ENCODE measurements at regions not wholly inside any gene's neighbourhood (a gene's known extent, or its start where the extent isn't known, plus 50 kb on each side); places are given as distances from the start of the nearest gene placed in this dataset.

- WGBS (ENCODE audit: insufficient coverage) = 100% methylated on average over 2 of the region's 5 CpGs
- ATAC-seq (no peak), DNase-seq (no peak)
- Mint-ChIP-seq H3K4me3 (no peak overlapping the region), H3K9me3 (no peaks in the 10 kb centered on the region), H3K27ac (no peak overlapping the region), H3K4me1 (peaks cover 0 to 13% of the 10 kb centered on the region in 2 donors), H3K36me3 (peaks cover 7% of the 10 kb centered on the region), H3K27me3 (ENCODE audit: low read depth in 2 of 2) (no peaks in the 10 kb centered on the region)
- TF ChIP-seq CTCF (IDR thresholded peaks at IDR 0.05) = no peak
- Histone ChIP-seq H3K27me3 (ENCODE audit: control insufficient read depth, insufficient read depth, low read length) (no peaks in the 10 kb centered on the region), H3K27ac (ENCODE audit: low read length) (no peak overlapping the region), H3K9me3 (ENCODE audit: control insufficient read depth, insufficient read depth, low read length) (no peaks in the 10 kb centered on the region), H3K4me3 (ENCODE audit: low read length) (no peak overlapping the region), H3K36me3 (ENCODE audit: control insufficient read depth, insufficient read depth, low read length) (no peaks in the 10 kb centered on the region), H3K4me1 (ENCODE audit: control insufficient read depth, insufficient read depth, low read length) (peaks cover 8% of the 10 kb centered on the region)
- intact Hi-C loops (cut with micrococcal nuclease) = no loop called here
Observed at GRCh38 chr14:97779140-97779539, 982.0 kb downstream of the VRK1 start.

DNA sequence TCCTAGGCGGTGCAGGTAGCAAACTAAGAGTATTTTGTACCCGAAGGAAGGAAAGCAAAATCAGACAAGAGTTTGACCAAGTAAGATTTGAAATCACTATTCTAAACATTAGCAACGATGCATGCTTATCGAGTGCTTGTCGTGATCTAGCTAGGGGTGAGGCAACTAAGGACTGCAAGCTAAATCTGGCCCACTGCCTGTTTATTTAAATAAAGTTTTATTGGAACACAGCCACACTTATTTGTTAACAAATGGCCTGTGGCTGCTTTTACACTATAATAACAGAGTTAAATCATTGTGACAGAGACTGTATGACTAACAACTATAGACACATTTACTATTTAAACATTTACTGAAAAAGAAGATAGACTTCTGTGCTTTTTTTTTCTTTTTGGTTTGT is 983.6 kb downstream of the VRK1 start:
- no peak for DNase-seq
- Histone ChIP-seq H3K9me3 (ENCODE audit: control insufficient read depth, insufficient read depth, low read length) (no peaks in the 10 kb centered on the region), H3K36me3 (ENCODE audit: control insufficient read depth, insufficient read depth, low read length) (no peaks in the 10 kb centered on the region), H3K4me1 (ENCODE audit: control insufficient read depth, insufficient read depth, low read length) (peaks cover 8% of the 10 kb centered on the region), H3K27ac (ENCODE audit: low read length) (no peak overlapping the region), H3K27me3 (ENCODE audit: control insufficient read depth, insufficient read depth, low read length) (no peaks in the 10 kb centered on the region), H3K4me3 (ENCODE audit: low read length) (no peak overlapping the region)
- WGBS (ENCODE audit: insufficient coverage) = 98% methylated on average over 5 of the region's 5 CpGs
- Mint-ChIP-seq H3K4me1 (peaks cover 0 to 19% of the 10 kb centered on the region in 2 donors), H3K4me3 (no peak overlapping the region), H3K27ac (no peak overlapping the region), H3K27me3 (ENCODE audit: low read depth in 2 of 2) (no peaks in the 10 kb centered on the region), H3K9me3 (no peaks in the 10 kb centered on the region), H3K36me3 (peaks cover 7% of the 10 kb centered on the region)
- ATAC-seq = no peak
- intact Hi-C loops (cut with micrococcal nuclease) = loop anchor here (10.0 kb wide), 3 partner anchors 76 to 596 kb away; no protein-coding TSS in a partner anchor
- TF ChIP-seq CTCF (IDR thresholded peaks at IDR 0.05) = no peak

- Mint-ChIP-seq H3K27ac (no peak overlapping the region), H3K27me3 (ENCODE audit: low read depth in 2 of 2) (no peaks in the 10 kb centered on the region), H3K4me1 (peaks cover 0 to 15% of the 10 kb centered on the region in 2 donors), H3K4me3 (no peak overlapping the region), H3K9me3 (no peaks in the 10 kb centered on the region), H3K36me3 (peaks cover 7% of the 10 kb centered on the region)
- WGBS (ENCODE audit: insufficient coverage) = 94% methylated on average over 4 of the region's 5 CpGs
- H3K36me3 ChIP-seq (ENCODE audit: control insufficient read depth, insufficient read depth, low read length) = no peaks in the 10 kb centered on the region
- TF ChIP-seq CTCF (IDR thresholded peaks at IDR 0.05) = no peak
- no peak overlapping the region for H3K27ac ChIP-seq (ENCODE audit: low read length)
- ATAC-seq (no peak), DNase-seq (no peak)
- H3K9me3 ChIP-seq (ENCODE audit: control insufficient read depth, insufficient read depth, low read length) = no peaks in the 10 kb centered on the region
- no peak overlapping the region for H3K4me3 ChIP-seq (ENCODE audit: low read length)
- no peaks in the 10 kb centered on the region for H3K27me3 ChIP-seq (ENCODE audit: control insufficient read depth, insufficient read depth, low read length)
- intact Hi-C loops (cut with micrococcal nuclease) = loop anchor here (10.0 kb wide), 3 partner anchors 77 to 597 kb away; no protein-coding TSS in a partner anchor
- peaks cover 6% of the 10 kb centered on the region for H3K4me1 ChIP-seq (ENCODE audit: control insufficient read depth, insufficient read depth, low read length)
Observed at GRCh38 chr14:97781961-97782360, 984.8 kb downstream of the VRK1 start.

DNA sequence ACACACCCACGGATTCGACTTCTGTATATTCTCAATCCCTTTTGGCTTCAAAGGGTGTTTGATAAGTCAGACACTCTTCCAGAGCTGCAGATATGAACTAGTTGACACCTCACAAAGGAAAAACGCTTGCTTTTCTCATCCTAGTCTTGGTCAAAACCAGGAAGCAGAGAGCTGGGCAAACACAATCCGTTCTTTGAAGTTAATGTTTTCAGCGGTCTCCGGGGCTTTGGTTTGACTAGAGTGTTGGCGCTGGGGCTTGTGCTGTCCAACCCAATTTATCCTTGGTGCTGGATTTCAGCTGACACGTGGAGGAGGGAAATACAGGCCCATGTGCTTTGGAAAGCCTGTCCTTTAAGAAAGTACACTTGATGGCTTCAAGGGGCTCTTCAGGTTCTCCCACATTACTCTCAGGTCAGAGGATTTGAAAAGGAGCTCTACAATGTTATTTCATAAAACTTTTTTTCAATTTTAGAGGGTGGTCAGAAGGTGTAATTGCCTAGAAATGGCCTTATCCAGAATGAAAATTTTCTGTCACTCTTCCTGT is 985.8 kb downstream of the VRK1 start:
- Mint-ChIP-seq H3K36me3 (peaks cover 7% of the 10 kb centered on the region), H3K9me3 (no peaks in the 10 kb centered on the region), H3K4me3 (no peak overlapping the region), H3K4me1 (peaks cover 0 to 5% of the 10 kb centered on the region in 2 donors), H3K27me3 (ENCODE audit: low read depth in 2 of 2) (no peaks in the 10 kb centered on the region), H3K27ac (no peak overlapping the region)
- H3K4me1 ChIP-seq (ENCODE audit: control insufficient read depth, insufficient read depth, low read length) = no peaks in the 10 kb centered on the region
- no peaks in the 10 kb centered on the region for H3K36me3 ChIP-seq (ENCODE audit: control insufficient read depth, insufficient read depth, low read length)
- WGBS (ENCODE audit: insufficient coverage) = 98% methylated on average over 8 of the region's 8 CpGs
- no peaks in the 10 kb centered on the region for H3K9me3 ChIP-seq (ENCODE audit: control insufficient read depth, insufficient read depth, low read length)
- intact Hi-C loops (cut with micrococcal nuclease) = loop anchor here (10.0 kb wide), 3 partner anchors 78 to 598 kb away; no protein-coding TSS in a partner anchor
- ATAC-seq (no peak), DNase-seq (no peak)
- H3K27ac ChIP-seq (ENCODE audit: low read length) = no peak overlapping the region
- no peak for TF ChIP-seq CTCF (IDR thresholded peaks at IDR 0.05)
- no peak overlapping the region for H3K4me3 ChIP-seq (ENCODE audit: low read length)
- no peaks in the 10 kb centered on the region for H3K27me3 ChIP-seq (ENCODE audit: control insufficient read depth, insufficient read depth, low read length)
